BLaER1 treated with 17β-estradiol and CSF1 and Interleukin-3, amounts not matched to agents 10 nM and 100 nM (cell line): ENCODE measurements at regions not wholly inside any gene's neighbourhood (a gene's known extent, or its start where the extent isn't known, plus 50 kb on each side); places are given as distances from the start of the nearest gene placed in this dataset.

Experiments
- H3K27ac ChIP-seq, 11 experiments: shearing (Covaris generic); formaldehyde crosslinking; 2 replicates each; pipeline ENCODE4 v1.8.1; 2022
- H3K27me3 ChIP-seq, 11 experiments: shearing (Covaris generic); formaldehyde crosslinking; 2 replicates each; pipeline ENCODE4 v1.8.1; 2022
- H3K36me3 ChIP-seq, 11 experiments: shearing (Covaris generic); formaldehyde crosslinking; 2 replicates each; pipeline ENCODE4 v1.8.1; 2022
- H3K4me1 ChIP-seq, 10 experiments: shearing (Covaris generic); formaldehyde crosslinking; 2 replicates each; pipeline ENCODE4 v1.8.1; 2022
- H3K4me2 ChIP-seq, 11 experiments: shearing (Covaris generic); formaldehyde crosslinking; 2 replicates each; pipeline ENCODE4 v1.8.1; 2022
- H3K4me3 ChIP-seq, 10 experiments: shearing (Covaris generic); formaldehyde crosslinking; 2 replicates each; pipeline ENCODE4 v1.8.1; 2022
- H3K9ac ChIP-seq, 11 experiments: shearing (Covaris generic); formaldehyde crosslinking; 2 replicates each; pipeline ENCODE4 v1.8.1; 2022
- H3K9me3 ChIP-seq, 11 experiments: shearing (Covaris generic); formaldehyde crosslinking; replicated peaks in 1 of 11; 2 replicates each; pipeline ENCODE4 v1.8.1; 2022
- H4K20me1 ChIP-seq, 11 experiments: shearing (Covaris generic); formaldehyde crosslinking; 2 replicates each; pipeline ENCODE4 v1.8.1; 2022
- Cebpa-rat ChIP-seq, 11 experiments: shearing (Covaris generic); IDR thresholded peaks; 2 replicates each; pipeline ENCODE4 v1.8.1; 2022

GRCh38 chr12:43098766-43099550, 453.0 kb downstream of the ADAMTS20 start:
- no peaks in the 10 kb centered on the region for H3K27me3 ChIP-seq
- H3K9ac ChIP-seq: no peak overlapping the region
- no peaks in the 10 kb centered on the region for H3K4me1 ChIP-seq
- no peak overlapping the region for H3K4me3 ChIP-seq
- H3K27ac ChIP-seq: no peak overlapping the region
- H3K9me3 ChIP-seq: no peaks in the 10 kb centered on the region
- TF ChIP-seq Cebpa-rat (IDR thresholded peaks at IDR 0.05): no peak
- H3K36me3 ChIP-seq: no peaks in the 10 kb centered on the region
- H3K4me2 ChIP-seq: no peak overlapping the region
- H4K20me1 ChIP-seq: no peaks in the 10 kb centered on the region

- no peak overlapping the region for H3K4me2 ChIP-seq
Observed at GRCh38 chr12:43098071-43098470, 453.9 kb downstream of the ADAMTS20 start.

GRCh38 chr12:43097471-43097870, 454.5 kb downstream of the ADAMTS20 start:
- no peak for TF ChIP-seq Cebpa-rat (IDR thresholded peaks at IDR 0.05)
- no peaks in the 10 kb centered on the region for H3K27me3 ChIP-seq

More at GRCh38 chr12:43098071-43098470, 453.9 kb downstream of the ADAMTS20 start:
- no peaks in the 10 kb centered on the region for H3K4me1 ChIP-seq
- no peak overlapping the region for H3K9ac ChIP-seq
- H3K36me3 ChIP-seq: no peaks in the 10 kb centered on the region
- no peaks in the 10 kb centered on the region for H3K27me3 ChIP-seq
- H3K9me3 ChIP-seq: no peaks in the 10 kb centered on the region
- no peak overlapping the region for H3K27ac ChIP-seq
- H4K20me1 ChIP-seq: no peaks in the 10 kb centered on the region
- no peak overlapping the region for H3K4me3 ChIP-seq
- no peak for TF ChIP-seq Cebpa-rat (IDR thresholded peaks at IDR 0.05)

GRCh38 chr12:43095669-43096280, 456.2 kb downstream of the ADAMTS20 start:
- Histone ChIP-seq H4K20me1 (no peaks in the 10 kb centered on the region), H3K4me3 (no peak overlapping the region), H3K27me3 (no peaks in the 10 kb centered on the region), H3K27ac (no peak overlapping the region), H3K4me1 (no peaks in the 10 kb centered on the region), H3K9me3 (no peaks in the 10 kb centered on the region), H3K9ac (no peak overlapping the region), H3K4me2 (no peak overlapping the region), H3K36me3 (no peaks in the 10 kb centered on the region)
- TF ChIP-seq Cebpa-rat (IDR thresholded peaks at IDR 0.05): no peak

More at GRCh38 chr12:43097471-43097870, 454.5 kb downstream of the ADAMTS20 start:
- Histone ChIP-seq H3K36me3 (no peaks in the 10 kb centered on the region), H3K4me2 (no peak overlapping the region), H3K27ac (no peak overlapping the region), H3K9me3 (no peaks in the 10 kb centered on the region), H3K9ac (no peak overlapping the region), H3K4me3 (no peak overlapping the region), H4K20me1 (no peaks in the 10 kb centered on the region), H3K4me1 (no peaks in the 10 kb centered on the region)

GRCh38 chr12:43094886-43095575, 457.0 kb downstream of the ADAMTS20 start:
- Histone ChIP-seq H3K4me3 (no peak overlapping the region), H3K27me3 (no peaks in the 10 kb centered on the region), H3K36me3 (no peaks in the 10 kb centered on the region), H3K27ac (no peak overlapping the region), H4K20me1 (no peaks in the 10 kb centered on the region), H3K9ac (no peak overlapping the region), H3K4me2 (no peak overlapping the region), H3K4me1 (no peaks in the 10 kb centered on the region), H3K9me3 (no peaks in the 10 kb centered on the region)
- TF ChIP-seq Cebpa-rat (IDR thresholded peaks at IDR 0.05): no peak

GRCh38 chr12:43090981-43091380, 461.0 kb downstream of the ADAMTS20 start:
- H3K27ac ChIP-seq: no peak overlapping the region
- no peaks in the 10 kb centered on the region for H3K27me3 ChIP-seq
- H3K9me3 ChIP-seq: peaks cover 2 to 7% (median 6%) of the 10 kb centered on the region in 11 experiments; a peak in 21 of 22 replicates
- H3K36me3 ChIP-seq: no peaks in the 10 kb centered on the region
- no peak overlapping the region for H3K9ac ChIP-seq
- no peak for TF ChIP-seq Cebpa-rat (IDR thresholded peaks at IDR 0.05)
- no peak overlapping the region for H3K4me3 ChIP-seq
- H4K20me1 ChIP-seq: no peaks in the 10 kb centered on the region; a peak in 1 of 22 replicates
- H3K4me2 ChIP-seq: no peak overlapping the region
- H3K4me1 ChIP-seq: peaks cover 0 to 6% (median 0%) of the 10 kb centered on the region in 10 experiments; a peak in 1 of 20 replicates

GRCh38 chr12:43087195-43088091, 464.6 kb downstream of the ADAMTS20 start:
- Histone ChIP-seq H3K4me2 (no peak overlapping the region), H3K4me3 (no peak overlapping the region), H3K27me3 (no peaks in the 10 kb centered on the region), H3K36me3 (no peaks in the 10 kb centered on the region), H3K27ac (no peak overlapping the region), H3K9me3 (peaks cover 25 to 31% (median 29%) of the 10 kb centered on the region in 11 experiments), H3K4me1 (peaks cover 0 to 6% (median 0%) of the 10 kb centered on the region in 10 experiments; a peak in 1 of 20 replicates), H4K20me1 (no peaks in the 10 kb centered on the region; a peak in 1 of 22 replicates), H3K9ac (no peak overlapping the region)
- no peak for TF ChIP-seq Cebpa-rat (IDR thresholded peaks at IDR 0.05)

- Histone ChIP-seq H3K27ac (no peak overlapping the region), H3K27me3 (no peaks in the 10 kb centered on the region), H3K9ac (no peak overlapping the region), H3K9me3 (peaks cover 6 to 10% (median 9%) of the 10 kb centered on the region in 11 experiments), H3K4me3 (no peak overlapping the region), H4K20me1 (no peaks in the 10 kb centered on the region), H3K4me1 (no peaks in the 10 kb centered on the region), H3K36me3 (no peaks in the 10 kb centered on the region), H3K4me2 (no peak overlapping the region)
- no peak for TF ChIP-seq Cebpa-rat (IDR thresholded peaks at IDR 0.05)
Observed at GRCh38 chr12:43079476-43079875, 472.5 kb downstream of the ADAMTS20 start.
